CD14-positive monocyte (primary cell): ENCODE measurements at regions not wholly inside any gene's neighbourhood (a gene's known extent, or its start where the extent isn't known, plus 50 kb on each side); places are given as distances from the start of the nearest gene placed in this dataset.

Source experiments
- DNase-seq, 3 donors: peaks; one replicate each; pipeline ENCODE4 v3.0.0-alpha.2; 2011 to 2022
- H2AFZ ChIP-seq: 2 replicates; pipeline ENCODE4 v1.6.0; 2012; ENCODE audit warnings: mild to moderate bottlenecking, low read depth, low read length, inconsistent platforms; ENCODE audit not compliant: insufficient read depth, poor library complexity, severe bottlenecking
- H3K27ac ChIP-seq, 2 donors: 1 replicate in 1 of 2; 2 replicates in 1 of 2; pipeline ENCODE4 v1.5.1; 2012 to 2013; ENCODE audit warnings: low read length in 2 of 2, control low read depth in 1 of 2, inconsistent platforms in 1 of 2, low read depth in 1 of 2, mild to moderate bottlenecking in 1 of 2
- H3K27me3 ChIP-seq, 2 donors: one replicate each; pipeline versions ENCODE4 v1.6.0 to v1.6.1; 2011 to 2013; ENCODE audit warnings: low read length in 2 of 2; ENCODE audit not compliant: control insufficient read depth in 2 of 2, insufficient read depth in 2 of 2
- H3K36me3 ChIP-seq, 2 donors: replicated peaks in 1 of 2; 1 replicate in 1 of 2; 2 replicates in 1 of 2; pipeline versions ENCODE4 v1.5.1 to v1.6.1; 2012 to 2013; ENCODE audit warnings: low read length in 2 of 2, control low read depth in 1 of 2, inconsistent platforms in 1 of 2, mild to moderate bottlenecking in 1 of 2; ENCODE audit not compliant: insufficient read depth in 2 of 2, control insufficient read depth in 1 of 2
- H3K4me1 ChIP-seq, 2 donors: 1 replicate in 1 of 2; 2 replicates in 1 of 2; pipeline versions ENCODE4 v1.5.1 to v1.6.1; 2012 to 2013; ENCODE audit warnings: low read length in 2 of 2, control low read depth in 1 of 2, inconsistent platforms in 1 of 2, mild to moderate bottlenecking in 1 of 2, moderate library complexity in 1 of 2; ENCODE audit not compliant: insufficient read depth in 2 of 2, control insufficient read depth in 1 of 2
- H3K4me2 ChIP-seq: replicated peaks from 2 replicates; pipeline ENCODE3; 2012; ENCODE audit warnings: low read length, moderate library complexity, mild to moderate bottlenecking; ENCODE audit not compliant: poor library complexity, severe bottlenecking; ENCODE audit errors: extremely low read depth
- H3K4me3 ChIP-seq, 3 experiments: fragments of 200-600 bp in 1 of 3; sonication (generic) in 1 of 3; replicated peaks in 1 of 3; 1 replicate in 2 of 3; 2 replicates in 1 of 3; pipeline ENCODE4 v1.5.1; 2011 to 2013; ENCODE audit warnings: low read length in 3 of 3, mild to moderate bottlenecking in 3 of 3, control low read depth in 2 of 3, low read depth in 2 of 3, inconsistent platforms in 1 of 3, moderate library complexity in 1 of 3
- H3K79me2 ChIP-seq: 2 replicates; pipeline ENCODE4 v1.6.0; 2012; ENCODE audit warnings: mild to moderate bottlenecking, control low read depth, inconsistent platforms, low read length, moderate library complexity; ENCODE audit not compliant: insufficient read depth
- H3K9ac ChIP-seq: 2 replicates; pipeline ENCODE4 v1.6.0; 2017; ENCODE audit warnings: low read length, mild to moderate bottlenecking; ENCODE audit not compliant: insufficient read depth, poor library complexity, severe bottlenecking
- H3K9me3 ChIP-seq, 2 donors: replicated peaks in 1 of 2; 1 replicate in 1 of 2; 2 replicates in 1 of 2; pipeline versions ENCODE4 v1.5.1 to v1.6.1; 2012 to 2013; ENCODE audit warnings: low read length in 2 of 2, control low read depth in 1 of 2; ENCODE audit not compliant: control insufficient read depth in 1 of 2, insufficient read depth in 1 of 2
- H4K20me1 ChIP-seq: 2 replicates; pipeline ENCODE4 v1.6.0; 2012; ENCODE audit warnings: mild to moderate bottlenecking, low read length, control low read depth, moderate library complexity; ENCODE audit not compliant: insufficient read depth
- H3K27ac Mint-ChIP-seq, 7 donors: one replicate each; pipeline ENCODE4 v1.8.0; 2020; ENCODE audit warnings: mild to moderate bottlenecking in 7 of 7, mixed read lengths in 7 of 7, moderate library complexity in 6 of 7, inconsistent platforms in 2 of 7
- H3K27me3 Mint-ChIP-seq, 3 donors: one replicate each; pipeline ENCODE4 v1.8.0; 2021 to 2022; ENCODE audit warnings: low read depth in 3 of 3, mild to moderate bottlenecking in 3 of 3, mixed read lengths in 3 of 3, moderate library complexity in 3 of 3, inconsistent platforms in 1 of 3
- H3K36me3 Mint-ChIP-seq, 2 donors: one replicate each; pipeline ENCODE4 v1.8.0; 2020; ENCODE audit warnings: mixed read lengths in 2 of 2, inconsistent platforms in 1 of 2, mild to moderate bottlenecking in 1 of 2
- H3K4me1 Mint-ChIP-seq: one replicate; pipeline ENCODE4 v1.8.0; 2020; ENCODE audit warnings: mild to moderate bottlenecking, mixed read lengths
- H3K4me3 Mint-ChIP-seq, 2 donors: one replicate each; pipeline ENCODE4 v1.8.0; 2020; ENCODE audit warnings: mild to moderate bottlenecking in 2 of 2, mixed read lengths in 2 of 2, moderate library complexity in 1 of 2
- H3K9me3 Mint-ChIP-seq, 7 donors: one replicate each; pipeline ENCODE4 v1.8.0; 2020 to 2022; ENCODE audit warnings: mixed read lengths in 7 of 7, mild to moderate bottlenecking in 6 of 7, moderate library complexity in 6 of 7, inconsistent platforms in 2 of 7
- CTCF ChIP-seq: fragments of 200-600 bp; IDR thresholded peaks from one replicate; pipeline ENCODE4 v1.8.0; 2022; ENCODE audit warnings: antibody characterized with exemption, mild to moderate bottlenecking
- WGBS: methylation state at CpG from one replicate; pipeline ENCODE4 v1.1.5; 2013; ENCODE audit warnings: missing lambda C conversion rate; ENCODE audit not compliant: insufficient coverage; 5-methylcytosine and 5-hydroxymethylcytosine counted together
- intact Hi-C, 2 donors: fragments of 100-400 bp; cut with micrococcal nuclease; formaldehyde crosslinking; loops; one replicate each; pipeline versions ENCODE4 v1.15.0 to v1.15.1; 2023

- 90% methylated on average over 21 of the region's 27 CpGs for WGBS
- Mint-ChIP-seq H3K9me3 (peaks cover 0 to 2% (median 0%) of the 10 kb centered on the region in 7 donors), H3K27me3 (peaks cover 7 to 23% (median 9%) of the 10 kb centered on the region in 3 donors), H3K27ac (peak overlapping the region in 1 of 7 donors; percentile 30), H3K36me3 (no peaks in the 10 kb centered on the region), H3K4me1 (peaks cover 14% of the 10 kb centered on the region), H3K4me3 (no peak overlapping the region)
- Histone ChIP-seq H3K4me2 (no peak overlapping the region), H3K27ac (no peak overlapping the region), H4K20me1 (no peaks in the 10 kb centered on the region), H3K36me3 (no peaks in the 10 kb centered on the region), H3K4me3 (no peak overlapping the region), H2AFZ (no peak overlapping the region), H3K27me3 (no peaks in the 10 kb centered on the region), H3K79me2 (no peaks in the 10 kb centered on the region), H3K9ac (no peak overlapping the region), H3K9me3 (no peaks in the 10 kb centered on the region), H3K4me1 (peaks cover 9 to 23% of the 10 kb centered on the region in 2 donors)
- no peak for TF ChIP-seq CTCF
- intact Hi-C loops: no loop called here
- no peak for DNase-seq
Observed at GRCh38 chr9:121566481-121567465, 67.1 kb upstream of the GGTA1 start.

GRCh38 chr9:121567500-121568342 lies 68.1 kb upstream of the GGTA1 start:
- H2AFZ ChIP-seq: no peak overlapping the region
- Mint-ChIP-seq H3K4me1 (peaks cover 6% of the 10 kb centered on the region), H3K4me3 (no peak overlapping the region), H3K9me3 (peaks cover 0 to 3% (median 0%) of the 10 kb centered on the region in 7 donors), H3K36me3 (no peaks in the 10 kb centered on the region), H3K27ac (no peak overlapping the region), H3K27me3 (peaks cover 7 to 21% (median 14%) of the 10 kb centered on the region in 3 donors)
- H4K20me1 ChIP-seq: no peaks in the 10 kb centered on the region
- no peaks in the 10 kb centered on the region for H3K27me3 ChIP-seq
- DNase-seq: no peak
- no peak overlapping the region for H3K4me2 ChIP-seq
- H3K4me3 ChIP-seq: no peak overlapping the region
- H3K79me2 ChIP-seq: no peaks in the 10 kb centered on the region
- intact Hi-C loops: no loop called here
- no peaks in the 10 kb centered on the region for H3K9me3 ChIP-seq
- TF ChIP-seq CTCF: no peak
- 58% methylated on average over 17 of the region's 19 CpGs for WGBS
- no peak overlapping the region for H3K9ac ChIP-seq
- H3K4me1 ChIP-seq: peaks cover 0 to 13% of the 10 kb centered on the region in 2 donors
- no peaks in the 10 kb centered on the region for H3K36me3 ChIP-seq
- no peak overlapping the region for H3K27ac ChIP-seq
